CD4-positive, alpha-beta T cell treated with Interleukin-15 for 4 hours (primary cell): ENCODE measurements at regions not wholly inside any gene's neighbourhood (a gene's known extent, or its start where the extent isn't known, plus 50 kb on each side); places are given as distances from the start of the nearest gene placed in this dataset.
"Not testable (repeated sequence)": the region's sequence is repeated elsewhere in the genome, so short reads cannot be mapped to it uniquely, and the experiment has no call there.

Source experiments
- DNase-seq: peaks from one replicate; pipeline ENCODE4 v3.0.0-alpha.2; 2020; ENCODE audit warnings: low spot score

GRCh38 chr6:74488726-74489125 lies 717.1 kb downstream of the COL12A1 start:
- DNase-seq, result not testable (repeated sequence)

- DNase-seq, result no peak
These were observed 723.7 kb downstream of the COL12A1 start for GRCh38 chr6:74482180-74482579.

GRCh38 chr6:74480561-74480960 lies 725.3 kb downstream of the COL12A1 start:
- DNase-seq, result no peak

DNA sequence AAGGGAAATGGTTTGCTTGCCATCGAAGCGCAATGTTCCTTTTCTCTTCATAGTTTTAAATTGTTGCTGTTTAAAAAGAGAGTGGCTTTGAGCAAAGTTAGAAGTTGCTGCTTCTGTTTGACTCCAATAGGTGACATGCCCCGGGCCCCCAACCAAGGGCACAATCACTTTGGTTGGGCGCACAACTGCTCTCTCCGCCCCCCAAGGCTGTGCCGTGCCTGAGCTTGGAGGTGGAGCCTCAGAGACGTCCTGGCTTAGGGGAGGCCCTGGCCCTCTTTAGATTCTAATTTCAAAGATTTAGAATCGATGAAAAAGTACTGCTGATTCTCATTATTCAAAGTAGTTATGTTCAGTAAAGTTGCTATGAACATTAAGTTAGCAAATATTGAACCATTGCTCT lies 725.9 kb downstream of the COL12A1 start:
- DNase-seq, result no peak

- no peak for DNase-seq
These were observed 726.4 kb downstream of the COL12A1 start for GRCh38 chr6:74479420-74479819.

DNA sequence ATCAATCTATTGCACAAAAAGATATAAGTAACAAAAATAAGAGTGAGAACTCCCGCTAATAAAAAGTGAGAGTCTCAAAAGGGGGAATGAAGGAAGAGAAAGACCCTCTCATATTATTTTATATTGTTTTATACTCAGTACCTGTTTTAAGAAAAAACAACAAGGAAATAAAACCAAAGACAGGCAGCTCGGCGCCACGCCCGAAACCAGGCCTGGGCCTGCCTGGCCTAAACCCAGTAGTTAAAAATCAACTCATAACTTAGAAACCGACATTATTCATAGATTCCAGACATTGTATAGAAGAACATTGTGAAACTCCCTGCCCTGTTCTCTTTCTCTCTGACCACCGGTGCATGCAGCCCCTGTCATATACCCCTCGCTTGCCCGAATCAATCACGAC lies 731.8 kb downstream of the COL12A1 start:
- DNase-seq, result not testable (repeated sequence)

DNA sequence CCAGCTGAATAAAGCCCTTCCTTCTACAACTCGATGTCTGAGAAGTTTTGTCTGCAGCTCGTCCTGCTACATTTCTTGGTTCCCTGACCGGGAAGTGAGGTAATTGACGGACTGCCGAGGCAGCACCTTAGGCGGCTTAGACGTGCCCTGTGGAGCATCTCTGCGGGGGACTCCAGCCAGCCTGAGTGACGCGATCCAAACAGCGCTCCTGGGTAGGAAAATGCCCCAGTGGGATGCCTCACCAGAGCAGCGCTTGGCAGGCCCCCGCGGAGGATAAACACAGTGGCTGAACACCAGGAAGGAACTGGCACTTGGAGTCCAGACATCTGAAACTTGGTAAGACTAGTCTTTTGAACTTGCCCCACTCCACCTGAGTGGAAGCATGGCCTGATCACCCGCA lies 737.3 kb downstream of the COL12A1 start:
- not testable (repeated sequence) for DNase-seq

DNA sequence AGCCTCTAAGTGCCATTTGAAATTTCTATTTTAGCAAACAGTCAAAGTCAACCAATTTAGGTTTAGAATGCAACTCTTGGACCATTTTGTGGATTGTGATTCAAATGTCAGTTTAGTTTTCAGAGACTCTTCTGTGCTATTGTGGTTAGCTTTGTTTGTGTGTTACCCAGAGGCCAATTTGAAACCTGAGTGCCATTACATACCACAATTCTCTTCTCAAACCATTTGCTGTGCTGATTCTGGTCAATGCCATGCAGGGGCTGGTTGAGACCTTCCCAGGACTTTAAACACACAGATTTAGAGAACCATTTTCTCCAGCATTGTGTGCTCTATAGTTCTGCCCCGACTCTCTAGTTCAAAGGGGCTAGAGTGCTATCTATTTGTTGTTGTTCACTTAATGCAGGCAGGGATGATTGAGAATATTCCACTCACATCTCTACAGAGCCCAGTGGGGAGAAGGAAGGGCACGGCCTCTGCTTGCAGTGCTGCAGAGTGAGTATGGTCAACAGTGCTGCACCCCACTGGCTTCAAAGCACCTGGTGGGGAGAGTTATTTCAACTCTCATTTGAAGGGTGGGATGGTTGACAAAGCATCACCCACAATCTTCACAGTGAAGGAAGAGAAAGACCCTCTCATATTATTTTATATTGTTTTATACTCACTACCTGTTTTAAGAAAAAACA lies 738.2 kb downstream of the COL12A1 start:
- DNase-seq, result no peak

DNA sequence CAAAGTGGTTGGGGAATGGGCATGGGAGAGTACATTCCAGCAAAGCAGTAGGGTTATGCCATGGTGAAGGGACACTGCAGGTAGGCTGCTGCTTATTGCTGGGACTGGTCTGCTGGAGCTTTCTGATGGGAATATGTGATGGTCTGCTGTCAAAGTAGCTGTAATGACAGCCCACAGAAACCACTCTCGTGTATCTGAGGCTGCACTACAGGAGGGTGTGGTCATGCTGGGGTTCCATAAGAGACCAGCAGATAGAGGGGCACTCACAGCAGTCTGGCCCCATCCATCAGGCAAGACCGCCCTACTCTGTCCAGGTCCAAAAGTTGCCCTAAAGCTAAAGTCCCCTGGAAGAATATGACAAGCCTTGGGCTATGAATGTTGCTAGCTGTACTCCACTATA lies 739.3 kb downstream of the COL12A1 start:
- no peak for DNase-seq

GRCh38 chr6:74459260-74459659 lies 746.6 kb downstream of the COL12A1 start:
- no peak for DNase-seq

DNA sequence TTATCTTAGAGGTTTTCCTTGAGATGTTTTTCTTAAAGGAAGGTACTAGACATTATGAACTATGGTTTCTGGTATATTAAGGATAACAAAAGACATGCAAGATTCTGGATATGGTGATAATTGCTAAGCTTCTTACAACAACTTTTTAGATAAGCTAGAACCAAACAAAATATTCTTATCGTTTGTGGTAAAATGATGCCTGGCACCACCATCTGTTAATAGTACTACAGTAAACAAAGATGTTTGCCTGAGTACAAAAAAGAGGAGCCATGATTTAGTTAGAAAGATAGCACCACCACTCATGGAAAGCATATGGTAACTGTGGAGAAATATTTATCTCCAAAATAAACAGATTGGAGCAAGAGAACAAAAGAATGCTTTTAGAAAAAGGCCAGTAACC lies 747.3 kb downstream of the COL12A1 start:
- no peak for DNase-seq

- no peak for DNase-seq
These were observed 750.1 kb downstream of the COL12A1 start for GRCh38 chr6:74455786-74456185.

DNA sequence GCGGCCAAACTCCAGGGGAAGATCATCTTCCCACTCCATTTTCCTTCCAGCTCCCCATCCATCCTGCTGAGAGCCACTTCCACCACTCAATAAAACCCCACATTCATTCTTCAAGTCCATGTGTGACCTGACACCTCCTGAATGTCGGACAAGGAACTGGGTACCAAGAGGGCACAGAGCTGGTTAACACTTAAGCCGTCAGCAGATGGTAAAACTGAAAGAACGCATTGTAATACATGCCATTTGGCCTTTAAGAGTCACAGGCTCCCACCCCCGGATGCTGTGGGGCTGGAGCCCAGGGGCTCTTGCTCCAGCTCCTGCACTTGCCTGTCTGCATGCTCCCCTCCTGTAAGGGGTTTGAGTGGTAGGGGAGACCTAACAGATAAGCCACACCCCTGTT lies 753.9 kb downstream of the COL12A1 start:
- no peak for DNase-seq

DNA sequence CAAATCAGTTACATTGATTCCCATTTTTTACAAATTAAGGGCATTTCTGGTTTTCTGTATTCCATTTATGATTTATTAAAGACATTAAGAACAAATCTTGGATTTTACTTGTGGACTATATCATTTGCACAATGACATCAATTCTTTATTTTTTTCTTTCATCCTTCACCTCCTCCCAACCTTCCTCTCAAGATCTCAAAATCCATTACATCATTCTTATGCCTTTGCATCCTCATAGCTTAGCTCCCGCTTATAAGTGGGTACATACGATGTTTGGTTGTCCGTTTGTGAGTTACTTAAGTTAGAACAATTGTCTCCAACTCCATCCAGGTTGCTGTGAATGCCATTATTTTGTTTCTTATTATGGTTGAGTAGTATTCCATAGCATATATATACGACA lies 752.8 kb downstream of the CD109 start:
- DNase-seq, result no peak

DNA sequence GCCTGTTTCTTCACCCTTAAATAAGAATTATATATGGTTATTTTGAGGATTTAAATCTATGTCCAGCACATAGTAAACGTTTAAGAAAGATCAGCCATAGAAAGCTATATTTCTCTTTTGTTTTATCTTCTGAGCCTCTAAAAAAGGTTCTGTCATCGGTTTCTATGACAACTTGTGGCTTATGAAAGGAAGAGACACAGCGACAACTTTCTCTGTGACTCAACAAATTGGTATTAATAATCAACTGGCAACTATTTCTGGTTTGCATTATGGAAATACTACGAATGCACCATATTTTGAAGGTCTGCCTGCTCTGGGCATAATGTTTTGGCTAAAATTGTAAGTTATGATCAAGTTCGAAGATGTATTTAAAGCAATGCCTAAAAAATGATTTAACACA lies 751.0 kb downstream of the CD109 start:
- DNase-seq, result no peak

DNA sequence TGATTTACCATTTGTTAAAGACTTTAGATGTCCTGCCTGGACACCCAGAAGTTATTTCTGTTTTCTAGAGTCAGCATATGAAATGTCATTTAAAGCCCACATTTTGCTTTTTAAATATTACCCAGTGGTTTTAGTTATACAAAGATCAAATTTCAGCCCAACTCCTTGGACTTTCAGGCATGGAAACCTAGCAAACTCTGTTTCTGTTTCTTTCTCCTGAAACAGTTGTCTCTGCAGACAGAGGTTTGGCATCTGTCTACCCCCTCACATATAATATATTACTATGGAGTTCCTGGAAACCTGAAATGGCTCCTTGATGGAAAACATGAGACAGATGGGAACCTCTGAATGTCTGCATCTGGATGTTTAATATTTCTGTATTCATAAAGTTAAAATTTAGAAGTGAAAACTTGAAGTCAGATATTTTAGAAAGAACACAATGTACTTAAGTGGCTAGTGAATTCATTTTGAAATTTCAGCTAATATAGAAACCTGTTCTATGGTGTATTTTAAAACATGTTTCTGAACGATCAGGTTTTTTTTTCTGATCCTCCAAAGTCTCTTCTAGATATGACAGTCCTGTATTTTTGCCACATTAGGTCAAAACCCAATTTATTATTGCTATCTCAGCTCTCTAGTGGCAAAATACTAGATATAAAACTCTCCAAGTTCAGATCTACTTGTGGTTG lies 743.3 kb downstream of the CD109 start:
- no peak for DNase-seq

DNA sequence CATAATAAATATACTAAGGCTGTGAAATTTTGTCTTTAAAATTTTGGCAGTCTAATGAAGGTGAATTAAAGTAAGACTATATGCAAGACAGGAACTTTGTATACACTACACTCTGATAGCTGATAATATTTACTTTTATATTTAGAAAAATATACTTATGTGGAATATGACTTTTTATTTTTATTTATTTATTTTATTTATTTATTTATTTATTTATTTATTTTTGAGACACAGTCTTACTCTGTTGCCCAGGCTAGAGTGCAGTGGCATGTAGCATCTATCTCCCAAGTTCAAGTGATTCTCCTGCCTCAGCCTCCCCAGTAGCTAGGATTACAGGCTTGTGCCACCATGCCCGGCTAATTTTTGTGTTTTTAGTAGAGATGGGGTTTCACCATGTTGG lies 742.4 kb downstream of the CD109 start:
- not testable (repeated sequence) for DNase-seq

GRCh38 chr6:74434171-74434570 lies 738.2 kb downstream of the CD109 start:
- no peak for DNase-seq

DNA sequence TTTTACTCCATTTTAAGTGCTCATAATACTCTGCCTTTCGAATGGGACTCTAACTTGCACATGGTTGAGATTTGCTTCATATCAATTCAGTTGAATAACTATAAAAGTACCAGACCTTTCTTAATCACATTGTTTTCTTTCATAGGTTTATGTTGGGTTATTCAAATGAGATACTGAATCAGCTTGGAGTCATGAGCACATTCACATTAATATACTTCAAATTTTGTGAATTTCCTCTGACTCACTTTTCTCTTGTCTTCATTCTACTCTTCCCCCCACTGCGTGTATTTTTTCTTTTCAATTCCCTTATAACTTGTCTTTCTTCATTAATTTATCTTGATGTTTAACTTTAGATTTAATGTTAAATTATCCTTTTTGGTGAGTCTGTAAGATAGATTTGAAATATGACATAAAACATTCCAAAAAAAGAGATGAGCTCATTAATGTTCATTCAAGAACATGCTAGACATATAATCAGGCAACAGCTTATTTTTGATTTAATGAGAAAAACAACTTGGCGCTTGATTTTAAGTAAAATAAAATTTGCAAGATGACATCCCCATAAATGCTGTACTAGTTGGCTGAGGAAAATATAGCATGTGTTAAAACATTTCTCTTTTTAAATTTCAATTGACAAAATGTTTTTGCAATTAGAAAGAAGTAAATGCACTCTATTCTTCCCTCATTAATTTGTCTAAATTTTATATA lies 736.0 kb downstream of the CD109 start:
- no peak for DNase-seq

DNA sequence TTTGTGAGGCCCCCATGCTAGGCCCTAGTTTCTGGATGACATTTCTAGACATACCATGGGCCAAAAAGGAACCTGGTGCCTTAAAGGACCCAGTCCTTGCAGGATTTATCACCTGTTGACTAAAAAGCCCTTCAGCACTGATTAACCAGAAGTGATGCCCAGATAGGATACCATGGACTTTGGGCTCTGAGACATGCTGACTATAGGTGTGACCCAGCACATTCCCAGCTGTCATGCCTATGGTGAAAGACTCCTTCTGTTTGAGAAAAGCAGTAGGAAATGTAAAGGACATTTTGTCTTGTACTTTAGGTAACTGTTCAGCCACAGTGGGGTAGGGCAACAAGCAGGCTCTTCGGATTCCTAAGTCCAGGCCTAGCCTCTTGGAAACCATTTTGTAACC lies 724.2 kb downstream of the CD109 start:
- no peak for DNase-seq

DNA sequence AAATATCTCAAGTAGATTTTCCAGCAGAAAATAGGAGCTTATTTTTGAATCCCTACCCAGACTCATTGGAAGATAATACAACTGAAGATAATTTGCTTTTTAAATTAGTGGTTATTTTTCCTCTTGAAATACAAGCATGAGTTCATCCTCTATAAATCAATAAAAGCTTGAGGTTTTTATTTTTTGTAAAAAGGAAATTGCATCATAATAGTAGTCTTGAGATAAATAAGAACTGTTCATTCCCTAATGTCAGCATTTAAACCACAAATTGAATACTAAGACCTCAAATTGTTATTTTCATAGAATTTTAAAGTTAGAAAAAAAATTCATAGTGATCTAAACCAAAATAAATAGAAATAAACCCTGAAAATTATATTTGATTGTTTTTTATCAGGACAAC lies 719.1 kb downstream of the CD109 start:
- DNase-seq, result no peak

GRCh38 chr6:74410630-74411029 lies 714.6 kb downstream of the CD109 start:
- DNase-seq, result no peak

DNA sequence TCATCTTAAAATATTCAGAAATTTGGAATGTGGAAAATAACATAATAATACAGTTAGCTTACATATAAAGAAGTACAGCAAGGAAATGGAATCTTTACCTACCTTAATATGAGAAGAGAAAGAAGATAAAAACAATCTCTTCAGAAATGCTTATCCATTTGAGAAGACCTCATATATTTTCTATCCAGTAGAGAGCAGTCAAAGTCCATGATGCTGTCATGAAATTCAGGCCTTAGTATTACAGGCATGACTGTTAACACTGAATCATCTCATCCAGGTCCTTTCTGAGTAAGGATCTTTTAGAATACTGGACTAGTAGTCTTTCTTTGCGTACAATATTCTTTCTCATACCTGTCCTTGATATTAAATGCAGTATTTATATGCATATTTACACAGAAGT lies 713.4 kb downstream of the CD109 start:
- no peak for DNase-seq
